Lower leg skin (tissue), 3 donors: ENCODE measurements at regions not wholly inside any gene's neighbourhood (a gene's known extent, or its start where the extent isn't known, plus 50 kb on each side); places are given as distances from the start of the nearest gene placed in this dataset.

ENCODE experiments used
- POLR2A ChIP-seq, 2 donors: fragments of 450-650 bp; IDR thresholded peaks; one replicate each; pipeline ENCODE4 v1.6.1; 2016 to 2017; ENCODE audit warnings: antibody characterized with exemption in 2 of 2, mild to moderate bottlenecking in 1 of 2, moderate library complexity in 1 of 2
- TF ChIP-seq, protein P1 (sequence below), 3 donors: fragments of 450-650 bp; IDR thresholded peaks; one replicate each; pipeline ENCODE4 v1.5.1; 2016; ENCODE audit warnings: antibody characterized with exemption in 3 of 3, mild to moderate bottlenecking in 3 of 3, moderate library complexity in 2 of 3

DNA sequence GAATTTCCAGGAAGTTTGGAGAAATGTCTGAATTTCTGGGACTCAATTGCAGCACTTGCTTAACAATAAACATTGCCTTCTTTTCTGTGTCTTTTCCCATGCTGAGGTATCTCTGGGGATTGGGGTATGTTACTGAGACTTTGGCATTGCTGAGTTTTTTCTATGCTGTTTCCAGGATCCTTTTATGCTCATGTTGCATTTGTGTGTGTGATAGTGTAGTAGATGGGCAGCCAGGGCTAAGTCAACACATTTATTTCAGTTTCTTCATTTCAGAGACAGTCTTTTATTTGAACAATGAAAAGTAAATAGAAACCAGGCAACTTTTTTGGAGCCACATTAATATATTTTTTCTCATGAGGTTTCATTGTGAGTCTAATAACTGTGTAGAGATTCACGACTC lies 1160.3 kb upstream of the TMEM132C start:
- TF ChIP-seq, protein P1, sequence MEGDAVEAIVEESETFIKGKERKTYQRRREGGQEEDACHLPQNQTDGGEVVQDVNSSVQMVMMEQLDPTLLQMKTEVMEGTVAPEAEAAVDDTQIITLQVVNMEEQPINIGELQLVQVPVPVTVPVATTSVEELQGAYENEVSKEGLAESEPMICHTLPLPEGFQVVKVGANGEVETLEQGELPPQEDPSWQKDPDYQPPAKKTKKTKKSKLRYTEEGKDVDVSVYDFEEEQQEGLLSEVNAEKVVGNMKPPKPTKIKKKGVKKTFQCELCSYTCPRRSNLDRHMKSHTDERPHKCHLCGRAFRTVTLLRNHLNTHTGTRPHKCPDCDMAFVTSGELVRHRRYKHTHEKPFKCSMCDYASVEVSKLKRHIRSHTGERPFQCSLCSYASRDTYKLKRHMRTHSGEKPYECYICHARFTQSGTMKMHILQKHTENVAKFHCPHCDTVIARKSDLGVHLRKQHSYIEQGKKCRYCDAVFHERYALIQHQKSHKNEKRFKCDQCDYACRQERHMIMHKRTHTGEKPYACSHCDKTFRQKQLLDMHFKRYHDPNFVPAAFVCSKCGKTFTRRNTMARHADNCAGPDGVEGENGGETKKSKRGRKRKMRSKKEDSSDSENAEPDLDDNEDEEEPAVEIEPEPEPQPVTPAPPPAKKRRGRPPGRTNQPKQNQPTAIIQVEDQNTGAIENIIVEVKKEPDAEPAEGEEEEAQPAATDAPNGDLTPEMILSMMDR (IDR thresholded peaks at IDR 0.05), result no peak
- no peak for TF ChIP-seq POLR2A (IDR thresholded peaks at IDR 0.05)
